MM.1S (cell line): ENCODE measurements at regions not wholly inside any gene's neighbourhood (a gene's known extent, or its start where the extent isn't known, plus 50 kb on each side); places are given as distances from the start of the nearest gene placed in this dataset.

Source experiments
- DNase-seq: peaks from one replicate; pipeline ENCODE4 v3.0.0-alpha.2; 2015
- H2AFZ ChIP-seq: fragments of 300-600 bp; sonication (generic); 2 replicates; pipeline ENCODE4 v1.6.0; 2016; ENCODE audit warnings: antibody characterized with exemption, low read length
- H3F3A ChIP-seq: fragments of 300-600 bp; sonication (generic); 2 replicates; pipeline ENCODE4 v1.6.1; 2016; ENCODE audit warnings: mild to moderate bottlenecking, antibody characterized with exemption, low read length, moderate library complexity, mixed read lengths; ENCODE audit not compliant: insufficient read depth
- H3K27ac ChIP-seq: fragments of 300-600 bp; sonication (generic); 2 replicates; pipeline ENCODE4 v1.5.1; 2016; ENCODE audit warnings: mild to moderate bottlenecking, low read length
- H3K27me3 ChIP-seq: fragments of 300-600 bp; sonication (generic); replicated peaks from 2 replicates; pipeline ENCODE4 v1.6.0; 2016; ENCODE audit warnings: low read length; ENCODE audit not compliant: insufficient read depth
- H3K36me3 ChIP-seq: fragments of 300-600 bp; sonication (generic); replicated peaks from 2 replicates; pipeline ENCODE4 v1.6.1; 2016; ENCODE audit warnings: mild to moderate bottlenecking, low read length, mixed read lengths; ENCODE audit not compliant: insufficient read depth
- H3K4me1 ChIP-seq: fragments of 300-600 bp; sonication (generic); 2 replicates; pipeline ENCODE4 v1.6.1; 2016; ENCODE audit warnings: low read length, mixed read lengths
- H3K4me2 ChIP-seq: fragments of 300-600 bp; sonication (generic); 2 replicates; pipeline ENCODE4 v1.6.0; 2016; ENCODE audit warnings: low read depth, low read length
- H3K4me3 ChIP-seq: fragments of 300-600 bp; sonication (generic); 2 replicates; pipeline ENCODE4 v1.5.1; 2016; ENCODE audit warnings: low read length, mixed read lengths
- H3K79me2 ChIP-seq: fragments of 300-600 bp; sonication (generic); 2 replicates; pipeline ENCODE4 v1.6.1; 2016; ENCODE audit warnings: mixed run types, low read length, mixed read lengths
- H3K9ac ChIP-seq: fragments of 300-600 bp; sonication (generic); 2 replicates; pipeline ENCODE4 v1.6.1; 2016; ENCODE audit warnings: low read length, mixed read lengths
- H3K9me2 ChIP-seq: fragments of 300-600 bp; sonication (generic); replicated peaks from 2 replicates; pipeline ENCODE4 v1.6.1; 2016; ENCODE audit warnings: mild to moderate bottlenecking, low read length, mixed read lengths; ENCODE audit not compliant: insufficient read depth
- H3K9me3 ChIP-seq: fragments of 300-600 bp; sonication (generic); replicated peaks from 2 replicates; pipeline ENCODE4 v1.6.1; 2016; ENCODE audit warnings: mild to moderate bottlenecking, low read length, mixed read lengths; ENCODE audit not compliant: insufficient read depth
- H4K20me1 ChIP-seq: fragments of 300-600 bp; sonication (generic); 2 replicates; pipeline ENCODE4 v1.6.1; 2016; ENCODE audit warnings: mild to moderate bottlenecking, low read length, moderate library complexity, mixed read lengths; ENCODE audit not compliant: insufficient read depth
- CTCF ChIP-seq: fragments of 300-600 bp; sonication (generic); IDR thresholded peaks from 2 replicates; pipeline ENCODE4 v1.5.1; 2016; ENCODE audit warnings: antibody characterized with exemption, low read length, mixed read lengths
- EZH2 ChIP-seq: fragments of 300-600 bp; sonication (generic); optimal IDR thresholded peaks from 2 replicates; pipeline ENCODE3; 2017; ENCODE audit warnings: low read depth, mild to moderate bottlenecking, antibody characterized with exemption, low read length, mixed read lengths
- EZH2phosphoT487 ChIP-seq: fragments of 300-600 bp; sonication (generic); IDR thresholded peaks from 2 replicates; pipeline ENCODE4 v1.6.1; 2018; ENCODE audit warnings: antibody characterized with exemption, low read length

GRCh38 chr7:42348631-42349030 lies 111.6 kb upstream of the GLI3 start:
- TF ChIP-seq EZH2 = no peak
- TF ChIP-seq EZH2phosphoT487 = no peak
- TF ChIP-seq CTCF = no peak
- H3K9ac ChIP-seq = no peak overlapping the region
- no peak for DNase-seq
- no peaks in the 10 kb centered on the region for H3K9me3 ChIP-seq
- H3K27ac ChIP-seq = no peak overlapping the region
- no peak overlapping the region for H3K4me3 ChIP-seq
- H3K79me2 ChIP-seq = no peaks in the 10 kb centered on the region
- H3K4me2 ChIP-seq = no peak overlapping the region
- no peaks in the 10 kb centered on the region for H3K4me1 ChIP-seq
- H2AFZ ChIP-seq = no peak overlapping the region
- no peaks in the 10 kb centered on the region for H3K27me3 ChIP-seq
- H3K36me3 ChIP-seq = no peaks in the 10 kb centered on the region
- H3K9me2 ChIP-seq = no peaks in the 10 kb centered on the region
- no peaks in the 10 kb centered on the region for H3F3A ChIP-seq
- no peaks in the 10 kb centered on the region for H4K20me1 ChIP-seq

- Histone ChIP-seq H3K9me3 (no peaks in the 10 kb centered on the region), H3K9me2 (no peaks in the 10 kb centered on the region), H2AFZ (no peak overlapping the region), H3K36me3 (no peaks in the 10 kb centered on the region), H3K27me3 (no peaks in the 10 kb centered on the region), H3F3A (no peaks in the 10 kb centered on the region), H3K4me2 (no peak overlapping the region), H3K4me3 (no peak overlapping the region), H4K20me1 (no peaks in the 10 kb centered on the region), H3K27ac (no peak overlapping the region), H3K9ac (no peak overlapping the region), H3K79me2 (no peaks in the 10 kb centered on the region), H3K4me1 (no peaks in the 10 kb centered on the region)
- no peak for DNase-seq
- no peak for TF ChIP-seq EZH2
- no peak for TF ChIP-seq EZH2phosphoT487
- no peak for TF ChIP-seq CTCF
Observed at GRCh38 chr7:42348071-42348470, 111.1 kb upstream of the GLI3 start.

- H3K9me2 ChIP-seq = no peaks in the 10 kb centered on the region
- H3F3A ChIP-seq = no peaks in the 10 kb centered on the region
- H3K79me2 ChIP-seq = no peaks in the 10 kb centered on the region
- H2AFZ ChIP-seq = no peak overlapping the region
- H3K36me3 ChIP-seq = no peaks in the 10 kb centered on the region
- H3K27ac ChIP-seq = no peak overlapping the region
- no peak for TF ChIP-seq CTCF
- no peak for TF ChIP-seq EZH2phosphoT487
- no peak for TF ChIP-seq EZH2
- no peak overlapping the region for H3K9ac ChIP-seq
- H3K27me3 ChIP-seq = no peaks in the 10 kb centered on the region
- H4K20me1 ChIP-seq = no peaks in the 10 kb centered on the region
- no peaks in the 10 kb centered on the region for H3K4me1 ChIP-seq
- H3K4me2 ChIP-seq = no peak overlapping the region
- no peak for DNase-seq
- H3K4me3 ChIP-seq = no peak overlapping the region
- H3K9me3 ChIP-seq = no peaks in the 10 kb centered on the region
Observed at GRCh38 chr7:42347616-42348015, 110.6 kb upstream of the GLI3 start.
